ENCODE measurements at regions not wholly inside any gene's neighbourhood (a gene's known extent, or its start where the extent isn't known, plus 50 kb on each side); places are given as distances from the start of the nearest gene placed in this dataset.

GRCh38 chr14:85027681-85028370, 502.1 kb upstream of the FLRT2 start:
- TF ChIP-seq ZBTB44 (tag by site-specific recombination; IDR thresholded peaks at IDR 0.05) = no peak
- TF ChIP-seq CTCF (tag by site-specific recombination; IDR thresholded peaks at IDR 0.05) = no peak
- no peak for TF ChIP-seq REST (tag by site-specific recombination; IDR thresholded peaks at IDR 0.05)
- no peak for TF ChIP-seq ZNF530 (tag by site-specific recombination; IDR thresholded peaks at IDR 0.05; ENCODE audit: low read depth)
- TF ChIP-seq ZNF155 (tag by site-specific recombination; IDR thresholded peaks at IDR 0.05) = no peak
